RPMI7951 (cell line): ENCODE measurements at regions not wholly inside any gene's neighbourhood (a gene's known extent, or its start where the extent isn't known, plus 50 kb on each side); places are given as distances from the start of the nearest gene placed in this dataset.
"Not testable (repeated sequence)": the region's sequence is repeated elsewhere in the genome, so short reads cannot be mapped to it uniquely, and the experiment has no call there.

Experiments used
- DNase-seq: peaks from one replicate; pipeline ENCODE4 v3.0.0-alpha.2; 2012; ENCODE audit warnings: low read depth

DNA sequence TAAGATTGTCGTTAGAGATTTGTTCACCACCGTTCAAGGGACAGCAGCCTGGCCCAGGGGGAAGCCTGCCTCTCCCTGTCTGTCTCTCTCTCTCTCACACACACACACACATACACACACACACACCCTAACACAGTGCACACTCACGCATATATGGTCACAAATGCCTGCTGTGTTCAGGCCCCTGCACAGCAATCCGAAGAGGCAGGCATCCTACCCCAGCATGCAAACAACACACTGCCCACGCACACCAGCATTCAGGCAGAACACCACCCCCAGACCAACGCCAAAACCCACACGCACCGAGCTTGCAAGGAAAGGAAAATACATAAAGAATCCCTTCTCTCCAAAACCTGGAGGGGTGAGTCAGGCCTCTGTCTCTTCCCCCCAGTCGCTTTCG, 111.6 kb upstream of the FOXD4L5 start:
- DNase-seq = peak; percentile 14

DNA sequence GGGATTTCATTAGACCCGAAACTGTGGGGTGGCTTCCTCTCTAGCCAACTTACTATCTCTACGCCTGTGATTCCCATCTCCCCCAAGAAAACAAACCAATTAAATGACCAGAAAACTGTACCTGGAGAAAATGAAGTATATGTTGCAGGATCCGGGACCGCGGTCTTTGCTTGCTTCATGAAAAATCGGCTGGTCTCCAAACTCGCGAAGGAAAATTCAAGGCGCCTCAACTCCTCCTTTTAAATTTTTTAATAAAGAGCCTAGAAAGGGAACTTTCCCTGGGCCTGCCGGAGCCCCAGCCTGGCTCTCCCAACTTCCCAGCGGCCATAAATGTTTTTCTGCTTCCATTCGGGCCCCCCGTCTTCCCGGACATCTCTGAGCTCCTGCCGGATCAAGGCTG, 110.8 kb upstream of the FOXD4L5 start:
- not testable (repeated sequence) for DNase-seq

DNA sequence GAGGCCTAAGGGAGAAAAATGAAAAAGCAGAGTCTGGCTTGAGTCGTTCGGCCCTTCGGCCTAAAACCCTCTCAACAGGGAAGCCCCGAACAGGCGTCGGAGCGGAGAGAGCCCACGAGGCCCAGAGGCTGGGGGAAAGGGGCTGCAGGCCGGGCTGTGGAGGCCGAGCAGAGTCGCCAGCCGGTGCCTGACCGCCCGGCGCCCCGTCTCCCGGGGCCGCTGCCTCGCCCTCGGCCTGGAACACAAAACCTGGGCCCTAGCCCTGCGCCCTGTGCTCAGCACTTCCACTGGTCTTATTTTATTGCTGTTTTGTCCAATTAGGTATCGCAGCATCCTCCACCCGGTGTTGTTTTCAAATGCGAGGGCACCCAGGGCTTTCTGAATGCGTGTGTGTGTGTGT, 110.1 kb upstream of the FOXD4L5 start:
- DNase-seq = not testable (repeated sequence)

DNA sequence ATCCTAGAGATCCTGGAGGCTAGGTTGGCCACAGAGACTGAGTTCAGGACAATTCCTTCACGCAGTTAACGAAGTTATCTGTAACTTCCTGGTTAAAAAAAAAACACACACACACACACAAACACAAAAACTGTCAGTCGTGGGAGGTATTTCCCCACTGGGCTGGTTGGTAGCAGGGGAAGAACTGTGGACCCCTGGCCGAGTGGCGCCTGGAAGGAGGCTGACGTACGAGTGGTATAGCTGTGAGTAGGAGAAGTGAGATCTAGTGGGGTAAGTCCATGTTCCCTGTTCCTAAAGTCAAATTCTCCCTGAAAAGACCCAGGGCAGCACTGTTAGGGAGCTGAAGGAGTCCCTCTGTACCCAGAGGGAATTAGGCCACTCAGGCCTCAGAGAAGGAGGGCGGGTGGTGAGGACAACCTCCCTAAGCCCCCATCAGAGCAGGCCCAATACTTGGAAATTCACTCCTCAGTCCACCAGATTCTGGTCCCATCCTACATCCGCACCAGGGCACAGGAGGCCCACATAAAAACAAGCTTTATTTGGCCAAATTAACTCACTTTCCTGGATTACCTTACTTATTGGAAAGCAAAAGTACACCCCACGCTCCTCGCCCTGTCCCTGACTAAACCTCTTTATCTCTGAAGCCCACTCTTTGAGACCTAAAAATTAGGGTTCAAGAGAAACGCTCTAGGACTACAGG, 108.3 kb upstream of the FOXD4L5 start:
- DNase-seq = not testable (repeated sequence)

DNA sequence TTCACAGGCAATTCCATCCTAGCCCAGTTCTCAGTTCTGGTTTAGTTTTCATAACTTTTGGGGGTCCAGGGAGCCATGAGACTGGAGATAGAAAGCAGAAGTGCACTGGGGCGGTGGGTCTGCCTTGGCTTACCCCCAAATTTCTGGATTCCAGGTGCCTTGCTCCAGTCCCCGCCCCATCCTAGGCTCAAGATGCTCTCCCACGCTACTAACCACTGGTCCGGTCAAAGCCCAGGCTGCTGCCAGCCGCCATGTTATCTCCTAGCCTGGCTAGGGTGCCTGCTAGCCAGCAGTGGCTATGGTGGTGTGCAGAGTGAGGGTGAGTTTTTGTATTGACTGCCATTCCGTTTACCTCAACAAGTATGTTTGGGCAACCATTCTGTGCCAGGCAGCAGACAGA, 107.6 kb upstream of the FOXD4L5 start:
- DNase-seq = not testable (repeated sequence)

DNA sequence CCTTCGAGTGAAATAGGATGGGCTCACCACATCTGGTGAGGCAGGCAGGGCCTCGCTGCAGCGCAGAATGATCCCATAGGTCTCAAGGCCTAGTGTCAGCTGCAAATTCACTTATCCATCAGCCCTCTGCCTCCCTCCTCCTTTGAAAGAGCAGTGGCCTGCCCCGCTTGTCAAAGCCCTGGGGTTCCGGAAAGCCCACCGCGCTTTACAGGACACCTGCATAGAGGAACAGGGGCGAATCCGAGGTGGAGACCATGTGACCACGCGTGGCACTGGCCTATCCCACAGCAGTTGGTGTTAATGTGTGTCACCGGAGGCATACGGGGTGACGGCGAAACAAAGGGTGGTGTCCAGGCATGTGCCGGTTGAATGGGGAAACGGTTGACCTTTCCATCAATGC, 104.7 kb upstream of the FOXD4L5 start:
- not testable (repeated sequence) for DNase-seq

DNA sequence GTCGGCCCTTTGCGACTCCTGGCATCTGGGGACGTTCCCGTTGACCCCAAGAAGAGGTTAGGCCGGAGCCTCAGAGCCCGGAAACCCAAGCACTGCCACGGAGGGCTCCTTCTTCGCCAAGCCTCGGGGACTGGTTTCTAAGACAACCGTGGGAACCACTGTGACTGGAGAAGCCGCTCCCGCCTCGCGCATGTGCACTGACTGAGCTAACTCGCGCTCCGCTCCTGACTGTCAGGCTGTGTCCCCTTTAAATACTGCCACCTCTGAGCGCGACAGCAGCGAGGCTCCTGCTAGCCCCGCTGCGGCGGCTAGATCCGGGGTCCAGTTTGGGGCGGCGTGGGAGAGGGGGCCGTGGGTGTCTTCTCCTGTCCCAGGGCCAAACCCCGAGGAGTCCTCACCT, 104.2 kb upstream of the FOXD4L5 start:
- DNase-seq = not testable (repeated sequence)

DNA sequence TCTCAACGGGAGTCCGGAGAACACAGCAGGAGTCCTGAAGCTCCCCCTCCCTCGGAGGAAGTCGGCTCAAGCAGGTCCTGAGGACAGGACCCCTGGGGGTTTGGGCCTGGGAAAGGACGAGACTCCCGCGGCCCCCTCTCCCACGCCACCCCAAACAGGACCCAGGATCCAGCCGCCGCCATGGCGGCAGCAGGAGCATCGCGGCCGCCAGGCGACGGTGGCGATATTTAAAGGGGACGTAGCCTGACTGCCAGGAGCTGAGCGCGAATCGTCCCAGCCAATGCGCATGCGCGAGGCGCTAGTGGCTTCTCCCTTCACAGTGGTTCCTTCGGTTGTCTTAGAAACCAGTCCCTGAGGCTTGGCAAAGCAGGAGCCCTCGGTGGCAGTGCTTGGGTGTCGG, 101.7 kb upstream of the FOXD4L5 start:
- peak; percentile 71 for DNase-seq

DNA sequence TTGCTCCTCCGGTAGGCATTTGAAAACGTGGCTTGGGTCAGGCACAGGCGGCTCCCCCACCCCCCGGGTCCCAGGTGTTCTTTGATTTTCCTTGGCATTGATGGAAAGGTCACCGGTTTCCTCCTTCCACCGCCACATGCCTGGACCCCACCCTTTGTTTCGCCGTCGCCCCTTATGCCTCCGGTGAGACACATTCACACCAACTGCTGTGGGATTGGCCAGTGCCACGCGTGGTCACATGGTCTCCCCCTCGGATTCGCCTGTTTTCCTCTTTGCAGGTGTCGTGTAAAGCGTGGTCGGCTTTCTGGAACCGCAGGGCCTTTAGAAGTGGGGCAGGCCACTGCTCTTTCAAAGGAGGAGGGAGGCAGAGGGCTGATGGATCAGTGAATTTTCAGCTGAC, 101.2 kb upstream of the FOXD4L5 start:
- not testable (repeated sequence) for DNase-seq

DNA sequence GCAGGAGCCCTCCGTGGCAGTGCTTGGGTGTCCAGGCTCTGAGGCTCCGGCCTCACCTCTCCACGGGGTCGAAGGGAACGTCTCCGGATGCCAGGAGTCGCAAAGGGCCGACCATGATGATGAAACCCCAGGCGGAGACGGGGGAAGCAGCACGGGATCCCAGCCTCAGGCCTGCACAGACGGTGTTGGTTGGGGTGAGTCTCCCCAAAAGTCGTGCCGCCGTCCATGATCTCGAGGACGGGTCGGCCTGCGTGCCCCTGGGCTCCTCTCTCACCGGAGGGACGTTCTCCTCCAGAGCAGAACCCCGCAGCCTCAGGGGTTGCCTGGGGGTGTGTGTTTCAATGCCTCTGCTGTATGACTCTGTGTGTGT, 100.6 kb upstream of the FOXD4L5 start:
- DNase-seq = not testable (repeated sequence)

DNA sequence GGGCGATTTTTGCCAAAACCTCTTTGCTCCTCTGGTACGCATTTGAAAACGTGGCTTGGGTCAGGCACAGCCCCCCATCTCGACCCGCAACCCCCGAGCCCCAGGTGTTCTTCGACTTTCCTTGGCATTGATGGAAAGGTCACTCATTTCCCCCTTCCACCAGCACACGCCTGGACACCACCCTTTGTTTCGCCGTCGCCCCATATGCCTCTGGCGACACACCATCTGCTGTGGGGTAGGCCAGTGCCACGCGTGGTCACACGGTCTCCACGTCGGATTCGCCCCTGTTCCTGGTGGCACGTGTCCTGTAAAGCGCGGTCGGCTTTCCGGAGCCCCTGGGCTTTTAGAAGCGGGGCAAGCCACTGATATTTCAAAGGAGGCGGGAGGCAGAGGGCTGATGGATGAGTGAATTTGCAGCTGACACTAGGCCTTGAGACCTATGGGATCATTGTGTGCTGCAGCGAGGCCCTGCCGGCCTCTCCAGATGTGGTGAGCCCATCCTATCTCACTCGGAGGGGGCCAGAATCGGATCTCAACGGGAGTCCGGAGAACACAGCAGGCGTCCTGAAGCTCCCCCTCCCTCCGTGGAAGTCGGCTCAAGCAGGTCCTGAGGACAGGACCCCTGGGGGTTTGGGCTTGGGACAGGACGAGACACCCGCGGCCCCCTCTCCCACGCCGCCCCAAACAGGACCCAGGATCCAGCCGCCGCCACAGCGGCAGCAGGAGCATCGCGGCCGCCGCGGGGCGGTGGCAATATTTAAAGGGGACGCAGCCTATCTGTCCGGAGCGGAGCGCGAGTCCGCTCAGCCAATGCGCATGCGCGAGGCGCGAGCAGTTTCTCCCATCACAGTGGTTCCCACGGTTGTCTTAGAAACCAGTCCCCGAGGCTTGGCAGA, 100.0 kb upstream of the FOXD4L5 start:
- not testable (repeated sequence) for DNase-seq

DNA sequence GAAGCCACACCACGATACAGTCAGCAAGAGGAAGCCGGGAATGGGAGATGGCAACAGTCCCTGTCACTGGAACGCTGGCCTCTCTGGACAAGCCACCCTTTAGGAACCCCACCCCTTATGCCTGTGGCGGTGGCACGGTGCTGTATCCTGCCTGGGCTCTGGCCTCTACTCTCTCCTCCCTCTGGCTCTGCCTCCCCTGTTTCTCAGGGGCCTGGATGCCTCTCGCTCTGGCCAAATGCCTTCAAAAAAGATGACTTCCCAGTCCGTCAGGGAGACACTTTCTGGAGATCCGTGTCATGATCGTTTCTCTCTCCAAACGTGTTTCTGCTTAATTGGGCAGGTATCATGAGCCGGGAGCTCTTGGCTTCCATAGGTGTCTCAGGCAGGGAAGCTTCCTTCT, 99.1 kb upstream of the FOXD4L5 start:
- DNase-seq = not testable (repeated sequence)

DNA sequence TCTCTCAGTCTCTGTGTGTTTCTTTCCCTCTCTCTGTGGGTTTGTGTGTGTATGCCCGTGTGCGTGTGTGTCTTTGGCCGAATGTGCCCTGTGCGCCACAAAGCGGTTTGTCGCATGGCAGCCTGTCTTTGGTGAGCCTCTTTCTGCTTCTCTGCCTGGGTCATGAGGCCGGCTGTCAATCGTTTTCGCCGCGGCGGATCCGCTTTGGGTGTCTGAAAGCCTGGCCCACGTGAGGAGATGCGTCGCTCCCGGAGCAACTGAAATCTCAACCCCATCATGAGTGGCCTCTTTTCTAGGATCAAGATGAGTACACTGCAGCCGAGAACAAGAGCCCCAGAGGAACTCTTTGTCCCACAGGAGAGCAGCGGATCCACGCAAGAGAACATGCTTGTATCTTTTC, 98.6 kb upstream of the FOXD4L5 start:
- not testable (repeated sequence) for DNase-seq

DNA sequence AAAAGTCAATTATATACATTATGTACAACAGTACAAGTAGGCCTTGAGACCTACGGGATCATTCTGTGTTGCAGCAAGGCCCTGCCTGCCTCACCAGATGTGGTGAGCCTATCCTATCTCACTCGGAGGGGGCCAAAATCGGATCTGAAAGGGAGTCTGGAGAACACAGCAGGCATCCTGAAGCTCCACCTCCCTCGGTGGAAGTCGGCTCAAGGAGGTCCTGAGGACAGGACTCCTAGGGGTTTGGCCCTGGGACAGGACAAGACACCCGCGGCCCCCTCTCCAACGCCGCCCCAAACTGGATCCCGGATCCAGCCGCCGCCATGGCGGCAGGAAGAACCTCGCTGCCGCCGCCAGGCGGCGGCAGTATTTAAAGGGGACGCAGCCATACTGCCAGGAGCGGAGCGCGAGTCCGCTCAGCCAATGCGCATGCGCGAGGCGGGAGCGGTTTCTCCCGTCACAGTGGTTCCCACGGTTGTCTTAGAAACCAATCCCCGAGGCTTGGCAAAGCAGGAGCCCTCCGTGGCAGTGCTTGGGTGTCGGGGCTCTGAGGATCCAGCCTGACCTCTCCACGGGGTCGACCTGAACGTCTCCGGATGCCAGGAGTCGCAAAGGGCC, 97.8 kb upstream of the FOXD4L5 start:
- DNase-seq = not testable (repeated sequence)
